Hematopoietic multipotent progenitor cell treated with erythropoietin and hydrocortisone succinate and interleukin-3 and kit ligand, for 8 days (in vitro differentiated cells): ENCODE measurements at regions not wholly inside any gene's neighbourhood (a gene's known extent, or its start where the extent isn't known, plus 50 kb on each side); places are given as distances from the start of the nearest gene placed in this dataset.
A peak's percentile ranks its signal among the peaks of the same experiment; 100 is the strongest.

Experiments
- DNase-seq: peaks from one replicate; pipeline ENCODE4 v3.0.0-alpha.2; 2015

GRCh38 chr1:239686386-239686785 is 300.0 kb downstream of the CHRM3 start:
- DNase-seq, result no peak

DNA sequence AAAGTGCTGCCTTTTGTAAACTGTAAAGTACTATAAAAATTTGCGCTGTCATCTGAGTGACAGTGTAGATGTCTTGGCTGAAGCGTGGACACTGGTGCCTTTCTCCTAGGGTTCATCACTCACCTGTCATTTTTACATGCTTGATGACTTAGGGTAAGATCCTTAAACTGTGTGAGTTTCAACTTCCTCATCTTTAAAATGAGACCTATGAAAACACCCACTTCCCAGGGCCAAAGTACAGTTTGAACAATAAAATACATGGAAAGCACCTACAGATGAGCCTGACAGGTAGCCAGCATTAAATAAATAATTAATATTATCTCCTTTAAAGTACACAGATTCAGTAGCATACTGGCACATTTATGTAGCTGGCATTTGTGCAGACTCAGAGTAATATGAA is 309.9 kb downstream of the CHRM3 start:
- DNase-seq, result no peak

GRCh38 chr1:239700667-239701066 is 314.3 kb downstream of the CHRM3 start:
- DNase-seq, result no peak

GRCh38 chr1:239703075-239703474 is 316.7 kb downstream of the CHRM3 start:
- DNase-seq, result no peak

- DNase-seq, result no peak
Measured at GRCh38 chr1:239706245-239706892, 320.0 kb downstream of the CHRM3 start.

GRCh38 chr1:239707615-239708014 is 321.2 kb downstream of the CHRM3 start:
- DNase-seq, result no peak

DNA sequence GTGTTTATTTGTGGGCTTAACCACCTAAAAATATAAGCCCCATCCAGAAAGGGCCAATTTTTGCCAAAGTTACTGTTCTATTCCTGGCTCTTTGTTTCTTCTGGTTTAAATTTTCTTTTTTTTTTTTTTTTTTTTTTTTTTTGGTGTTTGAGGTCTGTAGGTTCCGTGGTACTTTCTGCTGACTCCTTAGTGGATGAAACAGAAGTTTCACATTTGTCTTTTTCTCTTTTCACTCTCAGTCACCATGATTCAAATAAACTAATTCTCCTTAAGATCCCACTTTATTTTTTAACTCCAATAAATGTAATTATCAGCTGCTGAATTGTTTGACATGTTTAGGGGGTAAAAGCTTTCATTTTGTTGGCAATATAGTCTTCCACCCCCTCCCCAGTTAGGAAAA is 322.3 kb downstream of the CHRM3 start:
- no peak for DNase-seq

GRCh38 chr1:239711768-239712167 is 325.4 kb downstream of the CHRM3 start:
- no peak for DNase-seq

GRCh38 chr1:239717097-239717917 is 330.9 kb downstream of the CHRM3 start:
- peak; percentile 6 for DNase-seq

- DNase-seq, result no peak
Measured at GRCh38 chr1:239717918-239718184, 331.5 kb downstream of the CHRM3 start.

DNA sequence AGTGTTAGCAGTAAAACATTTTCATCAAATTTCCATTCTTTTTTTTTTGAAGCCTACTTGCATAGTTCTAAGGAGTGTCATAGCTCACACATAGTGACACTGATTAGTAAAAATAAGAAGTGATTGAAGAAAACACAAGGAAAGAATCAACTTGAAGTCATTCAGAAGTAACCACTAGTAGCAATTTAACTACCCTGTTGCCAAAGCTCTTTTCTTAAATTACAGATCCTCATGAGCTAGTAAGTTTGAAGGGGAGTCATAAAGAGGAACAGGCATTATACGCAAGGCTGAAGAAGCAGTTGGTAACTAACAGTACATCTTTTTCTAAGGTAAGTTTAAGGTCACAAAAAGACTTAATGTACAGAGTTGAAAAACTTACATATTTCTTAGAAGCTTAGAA is 332.2 kb downstream of the CHRM3 start:
- DNase-seq, result peak; percentile 13

DNA sequence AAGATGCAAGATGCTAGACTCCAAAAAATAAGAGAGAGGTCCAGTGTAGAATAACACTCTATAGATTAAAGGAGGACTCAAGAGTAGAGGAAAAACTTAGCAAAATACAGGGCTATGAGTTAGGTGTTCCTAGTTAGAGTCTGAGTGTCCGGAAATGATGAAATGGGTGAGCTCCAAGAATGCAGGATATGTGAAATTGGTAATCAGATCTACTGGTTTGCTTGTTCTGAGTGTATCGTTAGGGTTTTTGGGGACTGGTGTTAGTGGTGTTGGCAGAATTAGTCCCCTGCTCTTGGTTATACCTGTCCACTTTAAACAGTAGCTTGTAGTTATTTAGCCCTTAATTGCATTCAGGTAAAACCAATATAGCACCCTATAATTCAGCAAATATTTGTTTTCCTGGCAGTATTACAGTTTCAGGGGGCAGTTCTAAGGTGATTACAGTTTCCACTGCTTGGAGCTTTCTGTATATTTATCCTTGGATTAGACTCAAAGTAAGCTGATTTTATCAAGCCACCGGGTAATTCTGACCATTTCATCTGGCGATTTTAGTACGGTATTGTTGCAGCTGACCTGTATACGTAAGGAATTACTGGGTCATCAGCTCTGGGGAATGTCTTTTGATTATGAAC is 332.7 kb downstream of the CHRM3 start:
- peak; percentile 48 for DNase-seq

- peak; percentile 57 for DNase-seq
Measured at GRCh38 chr1:239719642-239720258, 333.4 kb downstream of the CHRM3 start.

DNA sequence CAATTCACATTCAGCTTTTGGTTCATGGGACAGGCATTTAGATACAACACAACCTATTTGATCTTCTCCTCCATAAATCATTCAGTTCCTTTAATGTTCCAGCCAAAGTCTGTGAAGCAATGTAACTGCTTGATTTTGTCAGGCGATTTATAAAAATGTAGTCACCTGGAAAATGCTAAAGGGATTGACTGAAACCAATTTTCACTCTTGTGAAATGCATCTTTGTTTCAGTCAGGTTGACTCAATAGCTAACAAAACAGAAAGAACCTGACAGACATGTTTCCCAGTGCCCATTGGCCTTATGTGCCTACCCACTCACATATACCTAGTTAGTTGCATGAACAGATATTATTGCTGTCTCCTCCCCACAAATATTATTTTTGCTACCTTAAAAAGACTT is 335.7 kb downstream of the CHRM3 start:
- DNase-seq, result no peak

DNA sequence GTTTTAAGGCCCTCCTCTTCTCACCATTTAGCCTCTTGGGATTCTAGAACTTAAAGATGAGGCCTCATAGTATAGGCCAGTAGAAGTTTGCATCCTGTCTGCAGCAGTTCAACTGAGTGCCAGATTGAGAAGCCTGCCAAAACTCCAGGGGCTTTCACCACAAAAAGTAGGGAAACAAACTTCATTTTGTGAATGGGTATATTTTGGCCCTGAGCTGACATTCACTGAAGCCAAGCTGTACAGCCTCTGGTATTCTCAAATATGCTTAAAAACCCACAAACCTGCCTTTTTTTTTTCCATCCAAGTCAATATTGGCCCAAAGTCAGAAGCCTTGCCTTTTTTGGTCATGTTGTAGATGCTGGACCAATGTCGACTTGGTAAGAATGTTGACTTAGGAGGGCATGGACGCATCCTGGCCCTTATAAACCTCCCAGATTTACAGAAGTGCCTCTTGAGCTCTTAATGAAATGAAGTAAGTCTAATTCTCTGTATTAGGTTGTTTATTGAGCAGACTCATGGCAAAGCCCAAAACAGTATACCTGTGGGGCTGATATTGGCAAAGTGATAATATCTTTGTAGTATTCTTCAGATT is 337.5 kb downstream of the CHRM3 start:
- DNase-seq, result no peak

GRCh38 chr1:239725371-239725770 is 339.0 kb downstream of the CHRM3 start:
- DNase-seq, result no peak

GRCh38 chr1:239725933-239726332 is 339.6 kb downstream of the CHRM3 start:
- DNase-seq, result no peak

DNA sequence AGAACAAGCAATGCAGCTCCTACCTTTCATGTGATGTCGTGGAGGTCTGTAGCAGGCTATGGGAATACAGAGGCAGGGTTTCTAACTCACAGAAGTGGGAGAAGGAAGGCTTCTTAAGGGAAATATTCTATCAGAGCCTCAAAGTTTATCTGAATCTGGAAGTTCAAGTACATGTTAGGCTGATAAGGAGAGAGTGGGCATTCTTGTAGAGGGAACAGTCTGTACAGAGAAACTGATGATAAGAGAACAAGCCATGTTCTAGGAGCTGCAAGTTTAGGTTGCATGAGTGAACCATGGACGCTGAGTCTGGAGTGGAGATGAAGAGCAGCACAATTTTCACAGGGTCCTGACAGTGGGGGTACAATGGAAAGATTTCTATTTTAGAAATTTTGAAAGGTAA is 344.0 kb downstream of the CHRM3 start:
- no peak for DNase-seq

- no peak for DNase-seq
Measured at GRCh38 chr1:239731082-239731748, 344.8 kb downstream of the CHRM3 start.

DNA sequence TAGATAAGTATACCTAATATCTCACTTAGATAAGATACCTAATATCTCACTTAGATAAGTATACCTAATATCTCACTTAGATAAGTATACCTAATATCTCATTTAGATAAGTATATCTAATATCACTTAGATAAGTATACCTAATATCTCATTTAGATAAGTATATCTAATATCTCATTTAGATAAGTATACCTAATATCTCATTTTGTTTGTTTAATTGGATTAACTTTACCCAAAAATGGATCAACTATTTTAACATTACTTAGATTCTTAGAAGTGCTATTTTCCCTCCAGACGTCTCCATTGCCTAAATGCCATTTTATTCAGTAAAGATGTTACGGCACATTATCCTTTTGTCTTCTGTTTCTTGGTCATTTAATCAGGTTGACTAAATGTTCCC is 346.4 kb downstream of the CHRM3 start:
- no peak for DNase-seq

DNA sequence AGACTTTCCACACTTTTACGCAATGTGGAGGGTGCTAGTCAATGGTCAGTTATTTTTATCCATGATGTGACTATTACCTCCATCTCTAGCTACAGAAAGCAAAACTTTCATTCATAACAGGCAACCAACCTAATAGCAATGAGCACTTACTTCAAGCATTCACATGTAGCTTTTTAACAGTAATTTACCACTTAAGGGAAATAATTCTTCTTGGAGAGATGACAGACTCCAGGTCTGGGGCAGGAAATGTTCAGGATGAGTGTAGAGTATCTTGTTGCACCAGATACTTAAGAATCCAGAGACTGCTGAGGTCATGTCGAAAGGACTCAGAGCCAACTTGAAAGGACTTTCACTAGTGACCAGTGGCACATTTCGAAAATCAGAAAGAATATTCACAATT is 347.6 kb downstream of the CHRM3 start:
- no peak for DNase-seq

GRCh38 chr1:239735111-239735510 is 348.7 kb downstream of the CHRM3 start:
- DNase-seq, result no peak

GRCh38 chr1:239736479-239736878 is 350.1 kb downstream of the CHRM3 start:
- DNase-seq, result no peak
